Stomach (tissue), 8 donors: ENCODE measurements at regions not wholly inside any gene's neighbourhood (a gene's known extent, or its start where the extent isn't known, plus 50 kb on each side); places are given as distances from the start of the nearest gene placed in this dataset.
"Not testable (repeated sequence)": the region's sequence is repeated elsewhere in the genome, so short reads cannot be mapped to it uniquely, and the experiment has no call there.

ENCODE experiments used
- DNase-seq, 2 donors: peaks; one replicate each; pipeline versions ENCODE4 v3.0.0 to v3.0.0-alpha.2; 2013 to 2019
- H3K27ac ChIP-seq, 5 donors: fragments of 200-600 bp in 4 of 5; sonication (generic) in 4 of 5; one replicate each; pipeline ENCODE4 v1.5.1; 2013 to 2019; ENCODE audit warnings: mild to moderate bottlenecking in 1 of 5, moderate library complexity in 1 of 5
- H3K27me3 ChIP-seq, 3 donors: fragments of 200-600 bp; sonication (generic); one replicate each; pipeline ENCODE4 v1.5.1; 2017 to 2019; ENCODE audit warnings: mixed run types in 1 of 3
- H3K36me3 ChIP-seq, 4 donors: fragments of 200-600 bp; sonication (generic); 1 replicate in 3 of 4; 2 replicates in 1 of 4; pipeline ENCODE4 v1.5.1; 2016 to 2019
- H3K4me1 ChIP-seq, 4 donors: fragments of 200-600 bp; sonication (generic); one replicate each; pipeline ENCODE4 v1.5.1; 2016 to 2019
- H3K4me3 ChIP-seq, 4 donors: fragments of 200-600 bp; sonication (generic) in 3 of 4; one replicate each; pipeline ENCODE4 v1.5.1; 2016 to 2019; ENCODE audit warnings: mild to moderate bottlenecking in 1 of 4
- H3K9me3 ChIP-seq, 4 donors: fragments of 200-600 bp; sonication (generic); one replicate each; pipeline ENCODE4 v1.5.1; 2016 to 2019
- EP300 ChIP-seq: sonication (generic); formaldehyde crosslinking; IDR thresholded peaks from one replicate; pipeline ENCODE4 v1.6.1; 2017; ENCODE audit warnings: antibody characterized with exemption
- POLR2A ChIP-seq, 4 donors: fragments of 450-650 bp; IDR thresholded peaks; one replicate each; pipeline ENCODE4 v1.6.1; 2016; ENCODE audit warnings: antibody characterized with exemption in 4 of 4, control low read depth in 2 of 4, mild to moderate bottlenecking in 1 of 4, moderate library complexity in 1 of 4
- POLR2AphosphoS5 ChIP-seq, 3 donors: sonication (generic); formaldehyde crosslinking; IDR thresholded peaks; one replicate each; pipeline ENCODE4 v1.6.1; 2016; ENCODE audit warnings: antibody characterized with exemption in 3 of 3
- WGBS, 5 donors: extraction: QIAGEN DNeasy Blood & Tissue Kit in 3 of 5; methylation state at CpG; one replicate each; pipeline versions ENCODE4 v1.1.5 to v1.1.7; 2013 to 2018; 5-methylcytosine and 5-hydroxymethylcytosine counted together
- intact Hi-C: fragments of 100-400 bp; cut with DNase I; formaldehyde crosslinking; loops from one replicate; pipeline ENCODE4 v1.15.1; 2023; ENCODE audit warnings: low total_unique reads
- TF ChIP-seq, protein P1 (sequence below), 7 experiments: fragments of 450-650 bp in 4 of 7; fragments of 200-600 bp in 3 of 7; sonication (generic) in 3 of 7; IDR thresholded peaks; one replicate each; pipeline ENCODE4 v1.5.1; 2016 to 2019; ENCODE audit warnings: antibody characterized with exemption in 7 of 7, control low read depth in 2 of 7, mild to moderate bottlenecking in 1 of 7
- donor health status: healthy with polysubstance abuse.
- donor health status: Bipolar disorder and iron deficiency.
- donor health status: healthy.

GRCh38 chr4:187685247-187685646 is 310.3 kb upstream of the ZFP42 start:
- no peak for DNase-seq
- TF ChIP-seq POLR2AphosphoS5 (IDR thresholded peaks at IDR 0.05) (no peak), POLR2A (IDR thresholded peaks at IDR 0.05) (no peak), EP300 (no peak)
- TF ChIP-seq, protein P1, sequence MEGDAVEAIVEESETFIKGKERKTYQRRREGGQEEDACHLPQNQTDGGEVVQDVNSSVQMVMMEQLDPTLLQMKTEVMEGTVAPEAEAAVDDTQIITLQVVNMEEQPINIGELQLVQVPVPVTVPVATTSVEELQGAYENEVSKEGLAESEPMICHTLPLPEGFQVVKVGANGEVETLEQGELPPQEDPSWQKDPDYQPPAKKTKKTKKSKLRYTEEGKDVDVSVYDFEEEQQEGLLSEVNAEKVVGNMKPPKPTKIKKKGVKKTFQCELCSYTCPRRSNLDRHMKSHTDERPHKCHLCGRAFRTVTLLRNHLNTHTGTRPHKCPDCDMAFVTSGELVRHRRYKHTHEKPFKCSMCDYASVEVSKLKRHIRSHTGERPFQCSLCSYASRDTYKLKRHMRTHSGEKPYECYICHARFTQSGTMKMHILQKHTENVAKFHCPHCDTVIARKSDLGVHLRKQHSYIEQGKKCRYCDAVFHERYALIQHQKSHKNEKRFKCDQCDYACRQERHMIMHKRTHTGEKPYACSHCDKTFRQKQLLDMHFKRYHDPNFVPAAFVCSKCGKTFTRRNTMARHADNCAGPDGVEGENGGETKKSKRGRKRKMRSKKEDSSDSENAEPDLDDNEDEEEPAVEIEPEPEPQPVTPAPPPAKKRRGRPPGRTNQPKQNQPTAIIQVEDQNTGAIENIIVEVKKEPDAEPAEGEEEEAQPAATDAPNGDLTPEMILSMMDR (IDR thresholded peaks at IDR 0.05) = no peak
- Histone ChIP-seq H3K36me3 (no peaks in the 10 kb centered on the region), H3K4me1 (no peaks in the 10 kb centered on the region), H3K9me3 (peaks cover 0 to 4% (median 0%) of the 10 kb centered on the region in 4 donors), H3K27me3 (no peaks in the 10 kb centered on the region), H3K4me3 (no peak overlapping the region), H3K27ac (no peak overlapping the region)
- intact Hi-C loops = no loop called here
- 74 to 76% (median 76%) methylated on average over 6 of the region's 6 CpGs for WGBS, 5 donors

GRCh38 chr4:187687697-187688096 is 307.9 kb upstream of the ZFP42 start:
- Histone ChIP-seq H3K4me3 (no peak overlapping the region), H3K27me3 (no peaks in the 10 kb centered on the region), H3K36me3 (no peaks in the 10 kb centered on the region), H3K27ac (no peak overlapping the region), H3K9me3 (peaks cover 0 to 3% (median 0%) of the 10 kb centered on the region in 4 donors), H3K4me1 (no peaks in the 10 kb centered on the region)
- DNase-seq = no peak
- 32 to 48% (median 36%) methylated on average over 4 of the region's 4 CpGs for WGBS, 5 donors
- intact Hi-C loops = no loop called here
- TF ChIP-seq, protein P1 (IDR thresholded peaks at IDR 0.05) = no peak
- TF ChIP-seq EP300 = no peak
- no peak for TF ChIP-seq POLR2AphosphoS5 (IDR thresholded peaks at IDR 0.05)
- TF ChIP-seq POLR2A (IDR thresholded peaks at IDR 0.05) = no peak

DNA sequence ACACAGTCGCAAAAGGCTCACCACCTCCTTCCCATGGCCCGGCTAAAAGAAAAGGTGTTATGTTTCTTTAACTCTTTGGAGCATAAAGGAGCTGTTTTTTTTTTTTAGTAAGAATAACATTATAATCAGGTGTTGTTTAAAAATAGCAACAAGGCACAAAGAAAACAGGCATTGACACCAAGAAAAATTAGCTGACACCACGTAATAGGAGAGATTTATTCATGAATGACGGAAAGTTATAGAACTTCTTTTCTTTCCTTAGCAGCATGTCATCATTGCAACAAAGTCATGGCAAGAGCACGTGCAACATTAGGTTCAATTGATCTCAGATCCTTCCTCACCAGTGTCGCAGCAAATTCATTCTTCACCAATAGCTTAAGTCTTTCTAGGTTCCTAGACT is 302.9 kb upstream of the ZFP42 start:
- no peak for DNase-seq
- H3K36me3 ChIP-seq = no peaks in the 10 kb centered on the region
- H3K27ac ChIP-seq = no peak overlapping the region
- peaks cover 0 to 9% (median 3%) of the 10 kb centered on the region in 4 donors for H3K9me3 ChIP-seq
- no peak for TF ChIP-seq POLR2AphosphoS5 (IDR thresholded peaks at IDR 0.05)
- TF ChIP-seq, protein P1 (IDR thresholded peaks at IDR 0.05) = no peak
- no peak for TF ChIP-seq EP300
- TF ChIP-seq POLR2A (IDR thresholded peaks at IDR 0.05) = no peak
- intact Hi-C loops = no loop called here
- no peak overlapping the region for H3K4me3 ChIP-seq
- H3K27me3 ChIP-seq = no peaks in the 10 kb centered on the region
- WGBS, 5 donors = 70 to 81% (median 76%) methylated on average over 6 of the region's 6 CpGs
- no peaks in the 10 kb centered on the region for H3K4me1 ChIP-seq

DNA sequence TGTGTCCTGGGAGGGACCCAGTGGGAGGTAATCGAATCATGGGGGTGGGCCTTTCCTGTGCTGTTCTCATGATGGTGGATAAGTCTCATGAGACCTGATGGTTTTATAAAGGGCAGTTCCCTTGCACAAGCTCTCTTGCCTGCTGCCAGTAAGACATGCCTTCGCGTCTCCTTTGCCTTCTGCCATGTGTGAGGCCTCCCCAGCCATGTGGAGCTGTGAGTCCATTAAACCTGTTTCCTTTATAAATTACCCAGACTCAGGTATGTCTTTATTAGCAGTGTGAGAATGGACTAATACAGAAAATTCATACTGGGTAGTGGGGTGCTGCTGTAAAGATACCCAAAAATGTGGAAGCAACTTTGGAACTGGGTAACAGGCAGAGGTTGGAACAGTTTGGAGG is 300.0 kb upstream of the ZFP42 start:
- H3K27ac ChIP-seq, H3K27me3 ChIP-seq, H3K4me1 ChIP-seq, DNase-seq, H3K4me3 ChIP-seq, H3K9me3 ChIP-seq, intact Hi-C loops, H3K36me3 ChIP-seq: not testable (repeated sequence)
- 82 to 96% (median 88%) methylated on average over 3 of the region's 3 CpGs for WGBS, 5 donors

GRCh38 chr4:187711586-187711985 is 284.0 kb upstream of the ZFP42 start:
- Histone ChIP-seq H3K4me1 (no peaks in the 10 kb centered on the region), H3K9me3 (peaks cover 0 to 24% (median 10%) of the 10 kb centered on the region in 4 donors), H3K4me3 (no peak overlapping the region), H3K27me3 (no peaks in the 10 kb centered on the region), H3K27ac (no peak overlapping the region), H3K36me3 (no peaks in the 10 kb centered on the region)
- TF ChIP-seq POLR2A (IDR thresholded peaks at IDR 0.05) (no peak), EP300 (no peak), POLR2AphosphoS5 (IDR thresholded peaks at IDR 0.05) (no peak)
- TF ChIP-seq, protein P1 (IDR thresholded peaks at IDR 0.05) = no peak
- no peak for DNase-seq
- WGBS, 5 donors = 84 to 93% (median 89%) methylated on average over 3 of the region's 3 CpGs
- intact Hi-C loops = no loop called here
